ENCODE measurements at regions not wholly inside any gene's neighbourhood (a gene's known extent, or its start where the extent isn't known, plus 50 kb on each side); places are given as distances from the start of the nearest gene placed in this dataset.

GRCh38 chr9:108620767-108621166 lies 235.0 kb downstream of the ACTL7B start:
- Mint-ChIP-seq H3K27me3 (no peaks in the 10 kb centered on the region), H3K9me3 (peaks cover 3% of the 10 kb centered on the region), H3K27ac (no peak overlapping the region), H3K36me3 (no peaks in the 10 kb centered on the region), H3K4me1 (no peaks in the 10 kb centered on the region), H3K4me3 (no peak overlapping the region)
- DNase-seq, result no peak
- CTCF ChIA-PET, result no interaction called here

GRCh38 chr9:108618906-108619550 lies 236.8 kb downstream of the ACTL7B start:
- Mint-ChIP-seq H3K4me3 (no peak overlapping the region), H3K27ac (no peak overlapping the region), H3K4me1 (no peaks in the 10 kb centered on the region), H3K27me3 (no peaks in the 10 kb centered on the region), H3K36me3 (no peaks in the 10 kb centered on the region), H3K9me3 (peaks cover 3% of the 10 kb centered on the region)
- CTCF ChIA-PET, result no interaction called here
- no peak for DNase-seq

GRCh38 chr9:108617676-108618075 lies 238.1 kb downstream of the ACTL7B start:
- no peak for DNase-seq
- H3K36me3 Mint-ChIP-seq, result no peaks in the 10 kb centered on the region
- H3K9me3 Mint-ChIP-seq, result peaks cover 3% of the 10 kb centered on the region
- CTCF ChIA-PET, result no interaction called here
- H3K4me1 Mint-ChIP-seq, result no peaks in the 10 kb centered on the region
- H3K27ac Mint-ChIP-seq, result no peak overlapping the region
- H3K4me3 Mint-ChIP-seq, result no peak overlapping the region
- H3K27me3 Mint-ChIP-seq, result no peaks in the 10 kb centered on the region

- CTCF ChIA-PET, result no interaction called here
- peaks cover 3% of the 10 kb centered on the region for H3K9me3 Mint-ChIP-seq
Observed at GRCh38 chr9:108615152-108615551, 240.6 kb downstream of the ACTL7B start.

GRCh38 chr9:108612513-108612912 lies 243.3 kb downstream of the ACTL7B start:
- no peaks in the 10 kb centered on the region for H3K36me3 Mint-ChIP-seq
- H3K9me3 Mint-ChIP-seq, result peaks cover 3% of the 10 kb centered on the region
- no peak overlapping the region for H3K27ac Mint-ChIP-seq
- H3K4me3 Mint-ChIP-seq, result no peak overlapping the region
- no peaks in the 10 kb centered on the region for H3K4me1 Mint-ChIP-seq
- no peak for DNase-seq
- CTCF ChIA-PET, result no interaction called here
- no peaks in the 10 kb centered on the region for H3K27me3 Mint-ChIP-seq

More at GRCh38 chr9:108615152-108615551, 240.6 kb downstream of the ACTL7B start:
- Mint-ChIP-seq H3K4me1 (no peaks in the 10 kb centered on the region), H3K27me3 (no peaks in the 10 kb centered on the region), H3K27ac (no peak overlapping the region), H3K36me3 (no peaks in the 10 kb centered on the region), H3K4me3 (no peak overlapping the region)
- DNase-seq, result no peak

- no peak for DNase-seq
- Mint-ChIP-seq H3K27ac (no peak overlapping the region), H3K27me3 (no peaks in the 10 kb centered on the region), H3K4me1 (no peaks in the 10 kb centered on the region), H3K9me3 (no peaks in the 10 kb centered on the region), H3K4me3 (no peak overlapping the region), H3K36me3 (no peaks in the 10 kb centered on the region)
- CTCF ChIA-PET, result no interaction called here
Observed at GRCh38 chr9:108609897-108610253, 245.9 kb downstream of the ACTL7B start.

GRCh38 chr9:108609227-108609896 lies 246.4 kb downstream of the ACTL7B start:
- no peaks in the 10 kb centered on the region for H3K4me1 Mint-ChIP-seq
- CTCF ChIA-PET, result no interaction called here
- no peaks in the 10 kb centered on the region for H3K9me3 Mint-ChIP-seq
- H3K36me3 Mint-ChIP-seq, result no peaks in the 10 kb centered on the region
- no peak overlapping the region for H3K27ac Mint-ChIP-seq
- H3K4me3 Mint-ChIP-seq, result no peak overlapping the region
- DNase-seq, result no peak
- H3K27me3 Mint-ChIP-seq, result no peaks in the 10 kb centered on the region

GRCh38 chr9:108607607-108608006 lies 248.2 kb downstream of the ACTL7B start:
- Mint-ChIP-seq H3K27me3 (no peaks in the 10 kb centered on the region), H3K4me3 (no peak overlapping the region), H3K4me1 (no peaks in the 10 kb centered on the region), H3K36me3 (no peaks in the 10 kb centered on the region), H3K9me3 (no peaks in the 10 kb centered on the region), H3K27ac (no peak overlapping the region)
- no peak for DNase-seq
- CTCF ChIA-PET, result no interaction called here

- no peak overlapping the region for H3K27ac Mint-ChIP-seq
- DNase-seq, result no peak
- H3K27me3 Mint-ChIP-seq, result no peaks in the 10 kb centered on the region
- CTCF ChIA-PET, result no interaction called here
- no peaks in the 10 kb centered on the region for H3K36me3 Mint-ChIP-seq
- H3K9me3 Mint-ChIP-seq, result no peaks in the 10 kb centered on the region
- H3K4me1 Mint-ChIP-seq, result no peaks in the 10 kb centered on the region
- H3K4me3 Mint-ChIP-seq, result no peak overlapping the region
Observed at GRCh38 chr9:108606401-108606800, 249.4 kb downstream of the ACTL7B start.

GRCh38 chr9:108603141-108603540 lies 252.6 kb downstream of the ACTL7B start:
- H3K27ac Mint-ChIP-seq, result no peak overlapping the region
- no peaks in the 10 kb centered on the region for H3K4me1 Mint-ChIP-seq
- no peaks in the 10 kb centered on the region for H3K36me3 Mint-ChIP-seq
- no peaks in the 10 kb centered on the region for H3K9me3 Mint-ChIP-seq
- CTCF ChIA-PET, result no interaction called here
- no peaks in the 10 kb centered on the region for H3K27me3 Mint-ChIP-seq
- no peak for DNase-seq
- no peak overlapping the region for H3K4me3 Mint-ChIP-seq

- no peaks in the 10 kb centered on the region for H3K27me3 Mint-ChIP-seq
- no peaks in the 10 kb centered on the region for H3K4me1 Mint-ChIP-seq
- no peak overlapping the region for H3K27ac Mint-ChIP-seq
- H3K36me3 Mint-ChIP-seq, result no peaks in the 10 kb centered on the region
- DNase-seq, result no peak
- CTCF ChIA-PET, result no interaction called here
- H3K9me3 Mint-ChIP-seq, result no peaks in the 10 kb centered on the region
- H3K4me3 Mint-ChIP-seq, result no peak overlapping the region
Observed at GRCh38 chr9:108600896-108601295, 254.9 kb downstream of the ACTL7B start.

GRCh38 chr9:108599571-108599970 lies 256.2 kb downstream of the ACTL7B start:
- Mint-ChIP-seq H3K4me1 (no peaks in the 10 kb centered on the region), H3K27me3 (no peaks in the 10 kb centered on the region), H3K9me3 (no peaks in the 10 kb centered on the region), H3K27ac (no peak overlapping the region), H3K4me3 (no peak overlapping the region), H3K36me3 (no peaks in the 10 kb centered on the region)
- CTCF ChIA-PET, result no interaction called here
- no peak for DNase-seq

GRCh38 chr9:108591121-108591520 lies 264.7 kb downstream of the ACTL7B start:
- Mint-ChIP-seq H3K4me1 (no peaks in the 10 kb centered on the region), H3K27me3 (no peaks in the 10 kb centered on the region), H3K4me3 (no peak overlapping the region), H3K9me3 (no peaks in the 10 kb centered on the region), H3K27ac (no peak overlapping the region), H3K36me3 (no peaks in the 10 kb centered on the region)
- CTCF ChIA-PET, result no interaction called here
- DNase-seq, result no peak

- no peak overlapping the region for H3K4me3 Mint-ChIP-seq
- CTCF ChIA-PET, result no interaction called here
- H3K9me3 Mint-ChIP-seq, result no peaks in the 10 kb centered on the region
- no peaks in the 10 kb centered on the region for H3K36me3 Mint-ChIP-seq
- DNase-seq, result no peak
- H3K4me1 Mint-ChIP-seq, result no peaks in the 10 kb centered on the region
- no peak overlapping the region for H3K27ac Mint-ChIP-seq
- no peaks in the 10 kb centered on the region for H3K27me3 Mint-ChIP-seq
Observed at GRCh38 chr9:108588246-108588645, 267.5 kb downstream of the ACTL7B start.

- Mint-ChIP-seq H3K4me1 (no peaks in the 10 kb centered on the region), H3K27ac (no peak overlapping the region), H3K36me3 (no peaks in the 10 kb centered on the region), H3K4me3 (no peak overlapping the region), H3K9me3 (no peaks in the 10 kb centered on the region), H3K27me3 (no peaks in the 10 kb centered on the region)
- CTCF ChIA-PET, result no interaction called here
- DNase-seq, result no peak
Observed at GRCh38 chr9:108586471-108587139, 269.2 kb downstream of the ACTL7B start.
